ENCODE measurements at regions not wholly inside any gene's neighbourhood (a gene's known extent, or its start where the extent isn't known, plus 50 kb on each side); places are given as distances from the start of the nearest gene placed in this dataset.

DNA sequence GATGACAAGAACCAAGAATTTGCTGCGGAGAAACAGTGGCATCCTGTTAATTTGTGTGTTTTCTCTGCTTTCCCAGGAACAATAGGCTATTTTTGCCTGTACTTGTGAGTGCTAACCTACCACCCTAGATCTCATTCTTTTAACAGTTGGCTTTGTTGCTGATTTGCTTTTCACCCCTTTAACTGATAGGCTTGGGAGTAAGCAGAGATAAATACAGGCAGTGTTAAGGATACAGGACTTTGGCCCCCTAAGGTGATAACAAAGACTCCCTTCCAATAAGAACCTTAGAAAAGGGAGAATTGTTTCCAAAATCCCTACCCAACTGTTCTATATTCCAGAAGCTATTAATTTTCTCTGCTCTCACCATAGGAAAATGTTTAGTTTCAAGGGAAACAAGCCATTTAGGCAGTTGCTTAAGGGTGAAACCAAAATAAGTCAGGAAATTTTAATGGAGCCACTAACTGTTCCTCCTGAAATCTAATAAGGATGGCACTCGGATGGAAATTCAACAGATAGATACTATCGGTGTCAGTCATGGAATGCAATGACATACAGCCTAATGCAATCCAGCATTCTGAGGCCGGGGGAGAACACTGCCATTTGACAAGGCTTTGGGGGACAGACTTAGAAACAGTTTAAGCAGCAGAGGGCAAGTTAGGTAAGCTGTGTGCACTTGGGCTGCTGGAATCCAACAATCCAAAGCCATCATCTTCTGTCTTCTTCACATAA, 238.8 kb downstream of the RNF152 start:
- TF ChIP-seq HCFC1 (IDR thresholded peaks at IDR 0.05; ENCODE audit: low read length) (no peak), BRCA1 (IDR thresholded peaks at IDR 0.05; ENCODE audit: low read depth, low read length) (no peak), RBBP5 (conservative IDR thresholded peaks at IDR 0.05) (no peak), JUND (IDR thresholded peaks at IDR 0.05; ENCODE audit: low read depth, low read length) (no peak)
